ENCODE measurements at regions not wholly inside any gene's neighbourhood (a gene's known extent, or its start where the extent isn't known, plus 50 kb on each side); places are given as distances from the start of the nearest gene placed in this dataset.
"Not testable (repeated sequence)": the region's sequence is repeated elsewhere in the genome, so short reads cannot be mapped to it uniquely, and the experiment has no call there.

DNA sequence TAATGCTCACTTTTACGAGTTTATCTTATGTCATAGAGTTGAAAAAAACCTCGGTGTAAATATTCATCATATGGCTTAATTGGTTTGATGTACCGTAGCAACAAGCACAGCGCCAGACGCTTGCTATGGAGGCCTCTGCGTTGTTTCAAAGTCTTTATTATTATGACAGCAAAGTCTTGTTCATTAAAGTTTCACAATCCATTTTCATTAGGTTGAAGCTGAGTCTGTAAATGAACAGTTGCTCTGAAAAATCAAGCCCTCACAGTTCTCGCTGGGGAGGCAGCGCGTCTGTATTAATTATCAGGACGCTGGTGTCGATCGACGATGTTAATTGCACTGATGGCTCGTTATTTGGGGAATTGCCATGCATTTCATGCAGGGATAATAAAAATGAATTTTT, 185.6 kb downstream of the INSC start:
- DNase-seq (ENCODE audit: low read depth in 2 of 2): no peak

DNA sequence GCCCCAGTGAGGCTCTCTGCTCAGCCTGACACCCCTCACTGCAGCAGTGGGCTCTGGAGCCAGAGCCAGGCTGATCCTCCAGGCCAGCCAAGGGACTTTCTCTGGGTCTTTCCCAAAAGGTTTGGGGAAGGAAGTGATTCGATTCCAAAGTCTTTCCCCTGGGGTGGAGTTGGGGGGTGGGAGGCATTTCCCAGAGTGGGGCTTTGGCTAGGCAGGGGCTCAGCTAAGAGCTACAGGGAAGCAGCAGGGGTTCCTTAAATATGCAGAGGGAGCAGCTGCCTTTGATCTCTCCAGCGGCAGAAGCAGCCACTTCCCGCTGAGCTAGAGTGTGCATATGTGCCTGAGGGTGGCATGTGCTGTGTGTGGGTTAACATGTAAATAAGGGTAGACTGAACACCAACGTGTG, 192.9 kb downstream of the INSC start:
- no peak for DNase-seq (ENCODE audit: low read depth in 2 of 2)

DNA sequence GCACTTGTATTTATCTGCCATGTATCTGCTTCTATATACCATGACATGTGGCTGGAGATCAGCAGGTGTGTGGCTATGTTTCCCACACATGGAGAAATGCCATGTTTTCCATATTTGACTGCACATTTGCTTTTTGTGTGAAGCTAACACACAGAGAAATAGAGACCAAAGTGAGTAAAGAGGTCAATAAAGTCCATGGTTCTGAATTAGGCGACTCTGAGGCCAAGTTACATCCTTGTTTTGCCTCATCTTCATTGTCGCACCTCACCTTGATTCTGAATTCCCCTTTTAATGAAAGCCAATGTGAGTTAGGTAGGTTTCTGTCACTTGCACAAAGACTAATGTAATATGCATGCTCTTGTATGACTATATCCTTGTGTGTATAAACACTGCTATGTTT, 194.1 kb downstream of the INSC start:
- DNase-seq (ENCODE audit: low read depth in 2 of 2): no peak

DNA sequence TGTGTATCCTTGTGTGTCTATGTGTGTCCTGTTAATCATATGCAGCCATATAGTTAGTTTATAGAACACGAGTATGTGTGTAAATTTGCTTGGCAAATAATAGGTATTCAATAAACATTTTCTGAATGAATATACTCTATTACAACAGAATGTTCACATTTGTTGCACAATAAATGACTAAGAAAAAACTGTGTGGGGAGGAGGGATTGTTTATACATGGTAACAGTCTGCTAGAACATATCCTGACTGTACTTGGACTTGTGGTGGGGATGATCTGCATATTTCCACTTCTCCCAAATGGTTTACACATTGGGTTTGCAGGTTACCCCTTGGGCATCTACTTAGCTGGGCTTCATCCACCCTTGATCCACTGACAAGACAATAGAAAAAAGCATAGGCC, 194.6 kb downstream of the INSC start:
- no peak for DNase-seq (ENCODE audit: low read depth in 2 of 2)

DNA sequence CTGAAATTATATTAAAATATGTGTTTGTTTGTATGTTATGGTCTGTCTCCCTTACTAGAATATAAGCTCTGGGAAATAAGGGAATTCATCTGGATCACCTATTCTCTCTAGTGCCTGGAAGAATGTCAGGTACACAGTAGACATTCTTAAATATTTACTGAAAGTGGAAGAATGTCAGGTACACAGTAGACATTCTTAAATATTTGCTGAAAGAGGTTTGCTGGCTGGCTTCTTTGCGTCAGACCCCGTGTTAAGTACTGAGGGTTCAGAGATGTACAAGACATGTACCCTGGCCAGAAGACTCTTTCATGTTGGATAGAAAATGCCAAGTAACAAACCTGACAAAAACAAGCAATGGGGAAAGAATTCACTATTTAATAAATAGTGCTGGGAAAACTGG, 199.1 kb downstream of the INSC start:
- DNase-seq (ENCODE audit: low read depth in 2 of 2): no peak

DNA sequence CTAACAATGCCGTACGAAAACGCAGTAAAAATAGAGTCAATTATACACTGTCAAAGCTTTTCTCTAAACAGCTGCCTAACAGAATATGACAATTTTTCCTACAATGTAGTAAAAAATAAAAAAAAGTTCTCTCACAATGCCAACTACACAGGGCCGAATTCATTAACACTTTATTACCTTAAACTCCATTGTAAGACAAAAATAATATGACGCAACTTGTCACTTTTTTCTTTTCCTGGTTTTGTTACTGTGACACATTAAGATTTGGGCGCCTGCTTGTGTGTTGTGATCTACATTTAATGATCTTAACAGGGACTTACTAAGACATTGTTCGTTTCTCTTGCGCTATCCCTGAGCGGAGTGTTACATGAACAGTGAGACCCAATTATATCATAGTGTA, 204.1 kb downstream of the INSC start:
- no peak for DNase-seq (ENCODE audit: low read depth in 2 of 2)

DNA sequence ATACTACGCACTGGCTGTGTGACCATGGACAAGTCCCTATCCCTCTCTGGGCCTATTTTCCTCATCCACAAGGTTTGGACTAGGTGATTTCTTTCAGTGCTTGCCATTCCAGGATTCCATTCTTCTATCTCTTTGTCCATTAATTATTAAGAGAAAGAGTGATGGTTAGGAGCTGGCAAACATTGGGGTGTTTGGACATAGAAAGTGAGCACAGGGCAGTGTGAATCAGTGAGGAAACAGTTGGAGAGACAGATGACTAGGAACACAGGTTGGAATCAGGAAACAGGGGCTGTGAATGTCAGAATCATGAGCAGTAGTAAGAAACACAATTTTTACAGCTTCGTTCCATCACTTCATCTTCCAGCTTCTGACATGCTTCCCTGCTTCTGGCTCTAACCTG, 211.8 kb downstream of the INSC start:
- no peak for DNase-seq (ENCODE audit: low read depth in 2 of 2)

DNA sequence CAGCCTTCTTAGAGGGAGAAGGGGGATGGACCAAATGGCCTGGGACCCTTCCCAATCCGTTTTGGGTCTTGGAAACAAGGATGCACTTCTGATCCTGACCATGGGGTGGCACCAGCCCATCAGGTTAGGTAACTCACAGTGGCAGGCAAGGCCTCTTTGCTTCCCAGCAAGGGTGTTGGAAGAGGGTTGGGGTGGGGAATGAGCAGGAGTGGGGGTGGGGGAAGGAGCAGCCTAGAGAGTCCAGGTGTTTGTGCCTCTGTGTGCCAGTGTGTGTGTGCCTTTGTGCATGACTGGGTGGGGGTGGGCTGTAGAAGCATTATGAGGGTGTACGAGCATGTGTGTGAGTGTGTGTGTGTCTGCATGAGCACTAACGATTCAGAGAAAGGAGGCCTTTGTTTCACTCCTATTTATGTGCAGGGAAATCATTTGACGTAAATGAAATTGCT, 213.1 kb downstream of the INSC start:
- DNase-seq (ENCODE audit: low read depth in 2 of 2): no peak

DNA sequence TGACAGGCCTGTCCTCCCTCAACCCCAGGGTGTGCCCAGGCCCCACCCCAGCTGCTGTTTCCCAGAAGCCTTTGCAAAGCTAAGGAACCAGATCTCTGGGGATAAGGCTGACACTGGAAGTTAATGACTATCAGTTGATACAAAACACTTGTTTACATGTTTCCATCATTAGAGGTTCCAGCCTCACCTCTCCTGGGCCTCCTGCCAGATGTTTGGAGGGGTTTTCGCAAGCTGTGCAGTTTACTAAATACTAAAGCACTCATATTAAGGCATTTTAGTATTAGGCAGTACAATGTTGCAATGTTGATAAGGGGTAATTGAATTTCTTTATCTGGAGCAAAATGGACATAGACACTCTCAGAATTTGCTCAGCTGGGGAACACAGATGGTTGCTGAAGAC, 218.7 kb downstream of the INSC start:
- DNase-seq (ENCODE audit: low read depth in 2 of 2): no peak

DNA sequence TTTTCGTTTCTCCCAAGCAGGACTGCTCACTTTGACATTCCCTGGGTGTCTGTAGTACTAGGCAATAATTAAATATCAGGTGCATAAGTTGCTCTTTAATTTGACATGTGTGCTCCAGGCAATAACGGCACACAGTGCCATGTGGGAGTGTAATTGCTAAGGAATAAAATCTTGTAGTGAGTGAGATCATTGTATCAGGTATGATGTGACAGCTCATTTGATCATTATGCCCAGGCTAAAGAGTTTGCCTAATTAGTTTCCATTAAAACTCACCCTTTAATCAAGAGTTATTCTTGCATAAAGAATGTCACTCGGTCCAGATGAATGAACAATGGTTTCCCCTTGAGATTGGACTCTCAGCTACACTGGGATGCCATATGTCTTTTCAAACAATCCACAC, 220.0 kb downstream of the INSC start:
- DNase-seq (ENCODE audit: low read depth in 2 of 2): no peak

DNA sequence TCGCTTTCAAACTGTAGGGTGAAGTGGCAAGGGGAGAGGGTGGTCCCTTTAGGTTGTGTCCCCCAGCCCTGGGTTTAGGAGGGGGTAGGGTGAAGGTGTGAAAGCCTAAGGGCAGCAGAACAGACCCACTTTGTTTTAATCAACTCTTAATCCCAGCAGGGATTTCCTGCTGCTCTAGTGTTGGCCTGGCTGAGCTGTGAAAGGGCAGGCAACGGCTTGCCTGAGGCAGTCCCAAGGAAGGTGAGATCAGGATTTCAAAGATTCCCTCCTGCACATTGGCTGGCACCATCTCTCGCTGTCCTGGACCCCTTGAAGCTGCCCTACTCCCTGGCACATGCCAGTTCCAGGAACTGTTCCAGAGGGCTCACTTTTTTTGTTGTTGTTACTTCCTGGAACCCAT, 221.3 kb downstream of the INSC start:
- DNase-seq (ENCODE audit: low read depth in 2 of 2): no peak

DNA sequence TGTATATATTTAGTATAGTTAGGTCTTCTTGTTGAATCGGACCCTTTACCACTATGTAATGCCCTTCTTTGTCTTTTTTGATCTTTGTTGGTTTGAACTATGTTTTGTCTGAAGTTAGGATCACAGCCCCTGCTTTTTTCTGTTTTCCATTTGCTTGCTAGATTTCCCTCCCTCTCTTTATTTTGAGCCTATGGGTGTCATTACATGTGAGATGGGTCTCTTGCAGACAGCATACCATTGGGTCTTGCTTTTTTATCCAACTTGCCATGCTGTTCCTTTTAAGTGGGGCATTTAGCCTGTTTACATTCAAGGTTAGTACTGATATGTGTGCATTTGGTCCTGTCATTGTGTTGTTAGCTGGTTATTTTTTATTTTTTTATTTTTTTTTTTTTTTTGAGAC, 224.6 kb downstream of the INSC start:
- no peak for DNase-seq (ENCODE audit: low read depth in 2 of 2)

DNA sequence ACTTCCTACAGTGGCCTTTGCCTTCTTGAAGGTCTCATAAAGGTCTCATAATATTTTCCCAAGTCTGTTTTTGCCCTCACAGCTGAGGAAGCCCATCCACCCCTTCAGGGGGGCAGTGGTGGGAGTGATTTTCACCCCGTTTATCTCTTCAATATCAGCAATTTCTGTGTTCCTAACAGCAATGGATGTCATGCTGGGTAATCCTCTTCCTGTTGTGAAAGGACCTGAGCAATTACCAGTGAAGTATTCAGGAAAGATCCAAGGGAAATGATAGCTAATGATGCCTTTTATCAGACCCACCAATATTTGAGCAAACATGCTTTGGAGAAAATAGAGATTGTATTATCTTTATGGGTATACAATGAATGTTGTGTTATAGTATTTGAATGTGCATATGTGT, 226.9 kb downstream of the INSC start:
- DNase-seq (ENCODE audit: low read depth in 2 of 2): no peak

DNA sequence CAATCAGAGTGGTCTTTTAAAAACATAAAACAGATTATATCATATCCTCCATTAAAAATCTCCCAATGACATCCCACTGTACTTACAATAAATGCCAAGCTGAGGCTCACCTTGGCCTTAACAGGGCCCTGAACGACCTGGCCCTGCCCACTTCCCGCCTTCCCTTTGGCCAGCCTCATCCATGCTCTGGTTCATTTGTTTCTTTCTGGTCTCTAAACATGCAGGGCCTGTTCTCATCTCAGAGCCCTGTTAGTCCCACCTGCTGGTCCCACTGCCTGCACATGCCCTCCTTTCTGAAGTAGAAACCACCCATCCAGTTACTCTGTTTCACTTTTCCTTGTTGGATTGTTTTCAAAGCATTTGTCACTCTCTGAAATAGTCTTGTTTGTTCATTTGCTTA, 227.4 kb downstream of the INSC start:
- no peak for DNase-seq (ENCODE audit: low read depth in 2 of 2)

DNA sequence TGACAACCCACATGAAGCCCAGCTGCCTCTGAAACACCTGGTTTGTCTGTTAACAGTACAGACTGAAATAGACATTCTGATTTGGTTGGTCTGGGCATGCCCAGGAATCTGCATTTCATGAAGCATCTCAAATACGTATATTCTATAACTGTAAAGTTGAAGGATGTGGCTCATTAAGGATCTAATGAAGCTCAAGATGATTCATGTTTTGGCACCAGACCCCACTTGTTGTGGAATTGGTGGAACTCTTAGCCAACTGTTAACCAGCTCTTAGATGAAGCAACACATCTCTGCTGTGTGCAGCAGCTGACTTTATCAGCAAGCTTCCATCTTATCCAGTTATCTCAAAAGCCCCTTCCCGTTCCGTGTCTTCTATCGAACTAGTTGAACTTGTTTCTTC, 232.2 kb downstream of the INSC start:
- no peak for DNase-seq (ENCODE audit: low read depth in 2 of 2)

DNA sequence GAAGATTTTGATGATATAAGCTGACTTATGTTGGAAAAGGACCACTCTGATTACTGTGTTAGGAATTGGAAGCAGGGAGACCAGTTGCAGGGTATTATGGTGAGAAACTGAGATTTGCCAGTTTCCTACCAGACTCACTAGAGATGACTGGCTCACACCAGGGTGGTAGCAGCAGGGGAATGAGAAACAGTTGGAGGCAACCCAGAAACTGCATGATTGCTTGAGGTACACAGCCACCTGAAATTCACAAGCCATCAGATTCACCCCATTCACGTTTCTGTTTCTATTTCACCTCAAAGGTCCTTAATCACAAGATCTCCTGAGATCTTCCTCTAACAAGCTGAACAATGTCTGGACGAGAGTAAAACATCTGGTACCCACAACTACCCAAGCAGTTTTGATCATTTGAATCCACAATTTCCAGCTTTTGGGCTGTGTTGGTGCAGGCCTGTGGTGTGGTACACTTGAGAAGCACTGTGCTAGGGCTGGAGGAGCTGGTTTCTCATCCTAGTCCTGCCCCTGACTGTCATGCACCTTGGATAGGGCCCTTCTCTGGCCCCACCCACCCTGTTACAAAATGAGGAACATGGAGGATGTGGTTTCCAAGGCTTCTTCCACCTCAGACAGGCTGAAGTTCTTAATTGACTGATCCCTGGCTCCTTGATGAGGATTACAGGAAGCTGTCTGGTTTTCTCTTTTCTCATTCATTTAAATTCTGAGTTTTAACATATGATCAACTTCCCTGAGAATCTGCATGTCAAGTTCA, 233.4 kb downstream of the INSC start:
- DNase-seq (ENCODE audit: low read depth in 2 of 2): no peak

DNA sequence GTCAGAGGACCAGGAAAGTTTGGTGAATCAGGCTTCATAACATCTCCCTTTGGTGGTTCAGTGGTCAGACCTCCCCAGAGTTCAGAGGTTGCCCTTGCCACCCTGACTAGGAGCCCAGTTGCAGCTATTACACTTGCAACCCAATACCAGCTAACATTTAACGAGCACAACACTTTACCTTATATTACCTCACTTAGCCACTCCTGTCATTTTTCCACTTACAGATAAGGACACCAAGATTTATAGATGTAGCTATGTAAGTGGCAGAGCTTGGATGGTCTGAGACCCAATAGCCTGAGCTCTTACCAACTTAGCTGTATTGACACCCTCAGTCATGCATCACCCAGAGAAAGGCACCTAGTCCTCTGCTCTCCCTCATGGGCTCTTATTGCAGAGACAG, 234.7 kb downstream of the INSC start:
- DNase-seq (ENCODE audit: low read depth in 2 of 2): no peak

DNA sequence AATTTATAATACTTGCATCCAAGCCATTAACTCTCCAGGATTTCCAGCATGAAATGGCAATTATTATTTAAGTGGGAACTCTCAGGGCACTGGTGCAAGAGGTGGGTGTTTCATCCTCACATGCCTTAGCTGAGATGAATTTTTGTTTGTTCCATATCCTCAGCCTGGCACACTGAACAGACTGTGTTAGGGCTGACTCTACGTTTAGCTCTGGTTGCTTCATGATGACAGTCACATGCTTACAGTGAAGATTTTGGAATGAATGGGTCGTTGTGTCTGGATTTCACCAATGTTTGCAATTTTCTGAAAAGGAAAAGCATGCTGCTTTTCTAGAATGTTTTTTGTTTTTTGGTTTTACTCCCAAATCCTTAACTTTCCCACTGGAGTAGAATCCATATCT, 246.6 kb downstream of the INSC start:
- no peak for DNase-seq (ENCODE audit: low read depth in 2 of 2)

DNA sequence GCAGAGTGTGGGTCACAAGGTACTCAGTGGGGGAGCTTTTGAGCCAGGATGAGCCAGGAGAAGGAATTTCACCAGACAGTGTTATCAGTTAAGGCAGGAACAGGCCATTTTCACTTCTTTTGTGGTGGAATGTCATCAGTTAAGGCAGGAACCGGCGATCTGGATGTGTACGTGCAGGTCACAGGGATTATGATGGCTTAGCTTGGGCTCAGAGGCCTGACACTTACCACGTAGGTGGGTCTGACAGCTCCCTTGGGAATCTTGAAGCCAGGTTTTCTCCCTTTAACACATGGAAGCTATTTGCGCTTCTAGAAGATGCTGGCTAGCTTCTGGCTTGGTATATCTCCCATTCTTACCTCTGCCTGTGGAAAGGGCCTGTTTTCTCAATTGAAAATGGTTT, 250.6 kb downstream of the INSC start:
- not testable (repeated sequence) for DNase-seq (ENCODE audit: low read depth in 2 of 2)

DNA sequence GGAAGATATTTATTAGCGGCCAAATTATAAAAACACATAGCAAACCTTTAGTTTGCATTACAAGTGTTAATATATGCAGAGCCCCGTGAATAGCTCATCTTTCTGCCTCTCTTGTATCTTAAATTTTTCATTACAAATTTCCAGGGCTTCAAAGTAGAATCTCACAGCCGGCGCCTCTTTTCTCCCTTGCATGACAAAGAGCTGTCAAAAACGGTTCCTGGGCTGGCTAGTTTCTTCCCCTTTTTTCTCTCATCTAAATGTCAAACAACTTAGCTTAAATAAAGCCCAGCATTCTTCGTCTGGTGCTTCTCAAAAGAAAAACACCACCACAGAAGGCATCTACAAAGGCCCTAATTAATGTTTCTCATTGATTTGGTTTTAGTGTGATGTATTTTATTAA, 253.0 kb downstream of the INSC start:
- no peak for DNase-seq (ENCODE audit: low read depth in 2 of 2)

DNA sequence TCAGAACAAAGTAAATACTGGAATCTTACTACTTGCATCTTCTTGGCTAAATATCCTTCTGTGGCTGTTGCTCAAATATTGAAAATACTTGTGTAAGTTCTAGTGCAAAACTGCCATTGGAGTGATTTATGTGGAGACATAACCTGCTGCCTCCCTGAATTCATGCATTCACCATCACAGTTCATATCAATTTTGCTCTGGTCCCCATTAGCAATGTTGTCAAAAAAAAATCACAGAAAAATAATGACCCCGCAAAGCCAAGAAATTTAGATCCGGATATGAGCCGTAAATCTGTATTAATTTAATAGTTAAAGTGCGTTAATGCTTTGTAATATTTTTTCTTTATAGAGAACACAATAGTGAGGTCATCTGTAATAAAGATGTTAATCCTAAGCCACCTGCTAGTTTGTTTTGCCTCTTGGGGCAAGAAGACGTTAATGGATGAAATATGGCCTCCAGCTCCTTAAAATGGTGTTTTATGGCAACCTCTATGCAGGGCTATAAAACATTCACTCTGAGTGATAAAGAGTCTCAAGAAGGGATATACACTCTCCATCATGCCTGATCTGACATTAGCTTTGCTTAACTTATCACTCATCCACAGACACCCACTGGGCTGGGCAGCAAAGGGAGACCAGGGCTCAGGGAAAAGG, 255.9 kb downstream of the INSC start:
- DNase-seq (ENCODE audit: low read depth in 2 of 2): no peak

DNA sequence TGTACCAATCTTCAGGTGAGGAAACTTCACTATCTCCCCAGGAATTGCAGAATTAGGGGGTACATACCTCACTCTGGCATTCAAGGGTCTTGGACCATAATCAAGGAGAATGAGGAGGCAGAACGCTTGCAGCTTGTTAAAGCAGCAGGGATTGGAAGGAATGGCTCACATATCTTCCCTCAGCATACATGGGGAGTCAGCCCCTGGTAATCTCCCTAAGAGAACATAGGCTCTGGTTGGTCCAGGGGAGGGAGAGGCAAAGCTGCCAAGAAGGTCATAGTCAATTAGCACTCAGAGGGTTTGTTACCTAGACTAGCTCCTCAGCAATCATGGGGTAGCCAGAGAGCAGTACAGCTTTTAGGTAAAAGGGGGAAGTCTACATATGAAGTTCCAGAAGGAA, 256.8 kb downstream of the INSC start:
- no peak for DNase-seq (ENCODE audit: low read depth in 2 of 2)

DNA sequence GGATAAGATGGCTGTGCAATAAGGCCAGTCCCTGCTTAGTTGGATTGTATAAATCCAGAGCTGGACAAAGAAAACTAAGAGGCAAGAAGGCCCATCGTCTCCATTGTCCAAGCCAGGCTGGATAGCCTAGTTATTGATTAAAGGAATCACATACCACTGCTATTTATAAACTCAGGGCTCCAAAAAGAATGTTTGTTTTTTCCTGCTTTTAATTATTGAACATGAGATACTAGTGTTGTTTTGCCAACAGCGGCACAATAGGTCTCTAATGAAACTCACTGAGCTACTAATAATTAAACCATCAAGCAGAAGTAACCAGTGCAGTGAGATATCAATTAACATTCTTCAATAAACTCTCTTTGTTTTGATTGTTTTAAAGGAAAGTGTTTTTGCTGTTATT, 259.7 kb downstream of the INSC start:
- DNase-seq (ENCODE audit: low read depth in 2 of 2): no peak

DNA sequence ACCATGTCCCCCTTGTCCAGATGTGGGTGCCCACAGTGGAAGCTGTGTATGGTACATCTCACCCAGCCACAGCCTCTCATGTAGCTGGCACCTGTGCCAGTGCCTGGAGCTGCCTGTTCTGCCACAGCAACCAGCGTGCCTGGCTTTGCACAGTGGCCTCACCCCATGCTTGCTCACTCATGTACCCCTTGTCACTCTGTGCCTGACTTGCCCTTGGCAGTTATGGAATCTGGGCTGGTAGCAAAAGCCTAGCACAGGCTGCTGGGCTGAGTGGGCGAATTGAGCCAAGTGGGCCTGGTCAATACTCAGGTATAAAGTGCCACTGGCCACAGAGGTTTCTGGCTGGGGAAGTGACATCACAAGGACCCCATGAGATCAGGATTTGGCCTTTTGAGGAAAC, 264.2 kb downstream of the INSC start:
- DNase-seq (ENCODE audit: low read depth in 2 of 2): no peak

Data from stimulated activated CD8-positive, alpha-beta memory T cell treated with anti-CD3 and anti-CD28 coated beads, Interleukin-7, amount 100 ng/mL, for 1 hour (primary cell).